ENCODE measurements at regions not wholly inside any gene's neighbourhood (a gene's known extent, or its start where the extent isn't known, plus 50 kb on each side); places are given as distances from the start of the nearest gene placed in this dataset.

DNA sequence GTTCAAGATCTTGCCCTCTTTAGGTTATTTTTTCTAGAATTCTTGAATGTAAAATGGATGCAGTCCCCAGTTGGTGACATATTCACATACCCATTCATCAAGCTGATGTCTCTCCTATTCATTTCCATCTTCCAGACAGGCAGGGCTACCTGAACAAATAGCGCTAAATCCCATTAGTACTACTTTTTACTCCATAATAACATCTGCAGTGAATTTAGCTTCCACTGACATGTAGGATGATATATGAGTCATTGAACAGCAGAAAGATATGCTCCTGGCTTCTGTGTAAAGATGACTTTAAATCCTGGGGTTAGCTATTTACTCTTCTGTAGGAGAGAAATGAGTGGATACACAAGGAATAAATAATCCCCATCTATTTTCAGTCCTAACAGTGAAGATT, 194.7 kb downstream of the RND3 start:
- Mint-ChIP-seq H3K9me3 (no peaks in the 10 kb centered on the region), H3K4me3 (no peak overlapping the region), H3K4me1 (ENCODE audit: low read depth) (no peaks in the 10 kb centered on the region), H3K27me3 (ENCODE audit: insufficient read depth) (no peaks in the 10 kb centered on the region), H3K36me3 (ENCODE audit: low read depth) (no peaks in the 10 kb centered on the region), H3K27ac (no peak overlapping the region)
- intact Hi-C loops (cut with micrococcal nuclease): no loop called here
- DNase-seq (ENCODE audit: low spot score): no peak

- Mint-ChIP-seq H3K9me3 (no peaks in the 10 kb centered on the region), H3K36me3 (ENCODE audit: low read depth) (no peaks in the 10 kb centered on the region), H3K4me3 (no peak overlapping the region), H3K27ac (no peak overlapping the region), H3K27me3 (ENCODE audit: insufficient read depth) (no peaks in the 10 kb centered on the region), H3K4me1 (ENCODE audit: low read depth) (no peaks in the 10 kb centered on the region)
- intact Hi-C loops (cut with micrococcal nuclease): no loop called here
- no peak for DNase-seq (ENCODE audit: low spot score)
These were observed 195.3 kb downstream of the RND3 start for GRCh38 chr2:150292192-150292591.

GRCh38 chr2:150286730-150287362, 200.6 kb downstream of the RND3 start:
- no peak for DNase-seq (ENCODE audit: low spot score)
- no peak overlapping the region for H3K27ac Mint-ChIP-seq
- intact Hi-C loops (cut with micrococcal nuclease): no loop called here
- H3K4me1 Mint-ChIP-seq (ENCODE audit: low read depth): no peaks in the 10 kb centered on the region
- no peaks in the 10 kb centered on the region for H3K36me3 Mint-ChIP-seq (ENCODE audit: low read depth)
- no peaks in the 10 kb centered on the region for H3K27me3 Mint-ChIP-seq (ENCODE audit: insufficient read depth)
- no peak overlapping the region for H3K4me3 Mint-ChIP-seq
- no peaks in the 10 kb centered on the region for H3K9me3 Mint-ChIP-seq

- no peak overlapping the region for H3K27ac Mint-ChIP-seq
- H3K27me3 Mint-ChIP-seq (ENCODE audit: insufficient read depth): no peaks in the 10 kb centered on the region
- DNase-seq (ENCODE audit: low spot score): no peak
- no peak overlapping the region for H3K4me3 Mint-ChIP-seq
- H3K36me3 Mint-ChIP-seq (ENCODE audit: low read depth): no peaks in the 10 kb centered on the region
- peaks cover 6% of the 10 kb centered on the region for H3K9me3 Mint-ChIP-seq
- H3K4me1 Mint-ChIP-seq (ENCODE audit: low read depth): no peaks in the 10 kb centered on the region
- intact Hi-C loops (cut with micrococcal nuclease): no loop called here
These were observed 203.4 kb downstream of the RND3 start for GRCh38 chr2:150284116-150284515.

DNA sequence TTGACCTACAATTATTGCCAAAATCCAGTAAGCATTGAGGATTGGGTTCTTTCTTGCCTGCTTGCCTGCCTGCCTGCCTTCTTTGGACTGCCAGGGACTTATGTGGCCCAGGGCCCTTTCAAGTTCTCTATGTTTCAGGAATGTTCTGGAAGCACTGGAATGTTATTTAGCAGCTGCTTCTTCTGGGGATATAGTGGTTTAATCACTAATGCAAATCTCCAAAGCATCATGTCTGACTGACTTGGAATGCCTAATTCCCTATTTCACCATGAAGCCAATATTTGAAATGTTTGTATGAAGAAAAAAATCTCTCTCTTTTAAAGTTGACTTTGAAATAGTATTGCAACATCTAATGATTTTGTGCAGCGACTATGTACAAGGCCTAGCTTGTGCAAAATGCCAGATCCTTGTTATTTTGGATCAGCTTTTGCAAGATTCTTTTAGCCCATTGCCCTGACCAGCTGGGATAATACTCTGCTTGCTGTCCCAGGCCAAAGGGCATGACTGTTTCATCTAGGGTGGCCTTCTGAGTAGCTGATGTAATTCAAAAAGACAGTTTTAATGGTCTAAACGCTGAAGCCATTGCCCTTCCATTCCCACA, 204.6 kb downstream of the RND3 start:
- Mint-ChIP-seq H3K9me3 (peaks cover 10% of the 10 kb centered on the region), H3K27ac (no peak overlapping the region), H3K4me3 (no peak overlapping the region), H3K27me3 (ENCODE audit: insufficient read depth) (no peaks in the 10 kb centered on the region), H3K36me3 (ENCODE audit: low read depth) (no peaks in the 10 kb centered on the region), H3K4me1 (ENCODE audit: low read depth) (no peaks in the 10 kb centered on the region)
- no peak for DNase-seq (ENCODE audit: low spot score)
- intact Hi-C loops (cut with micrococcal nuclease): no loop called here

DNA sequence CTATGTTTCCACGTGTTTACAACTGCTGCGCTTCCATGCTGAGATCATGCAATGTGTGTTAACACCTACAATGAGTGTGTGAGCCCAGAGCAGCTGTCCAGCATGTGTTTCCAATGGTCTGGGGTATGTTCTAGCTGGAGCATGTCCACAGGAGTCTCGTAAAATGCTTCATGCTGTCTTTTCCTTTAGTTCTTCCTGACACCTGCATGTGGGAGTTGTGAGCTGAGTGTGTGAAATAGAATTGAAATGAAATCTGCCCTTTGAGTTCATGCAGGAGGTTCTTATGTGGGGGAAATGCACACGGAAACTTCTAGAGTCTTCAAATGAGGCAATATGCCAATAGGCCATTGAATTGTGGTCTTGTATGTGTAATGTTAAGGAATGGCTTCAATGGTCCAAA, 205.1 kb downstream of the RND3 start:
- intact Hi-C loops (cut with micrococcal nuclease): no loop called here
- DNase-seq (ENCODE audit: low spot score): no peak
- Mint-ChIP-seq H3K4me1 (ENCODE audit: low read depth) (no peaks in the 10 kb centered on the region), H3K36me3 (ENCODE audit: low read depth) (no peaks in the 10 kb centered on the region), H3K27me3 (ENCODE audit: insufficient read depth) (no peaks in the 10 kb centered on the region), H3K4me3 (no peak overlapping the region), H3K9me3 (peaks cover 10% of the 10 kb centered on the region), H3K27ac (no peak overlapping the region)

GRCh38 chr2:150280231-150280630, 207.2 kb downstream of the RND3 start:
- no peak overlapping the region for H3K27ac Mint-ChIP-seq
- no peaks in the 10 kb centered on the region for H3K36me3 Mint-ChIP-seq (ENCODE audit: low read depth)
- DNase-seq (ENCODE audit: low spot score): no peak
- no peaks in the 10 kb centered on the region for H3K4me1 Mint-ChIP-seq (ENCODE audit: low read depth)
- no peak overlapping the region for H3K4me3 Mint-ChIP-seq
- no peaks in the 10 kb centered on the region for H3K27me3 Mint-ChIP-seq (ENCODE audit: insufficient read depth)
- intact Hi-C loops (cut with micrococcal nuclease): no loop called here
- H3K9me3 Mint-ChIP-seq: peaks cover 18% of the 10 kb centered on the region

GRCh38 chr2:150279686-150280085, 207.8 kb downstream of the RND3 start:
- intact Hi-C loops (cut with micrococcal nuclease): no loop called here
- Mint-ChIP-seq H3K36me3 (ENCODE audit: low read depth) (no peaks in the 10 kb centered on the region), H3K4me3 (no peak overlapping the region), H3K27me3 (ENCODE audit: insufficient read depth) (no peaks in the 10 kb centered on the region), H3K4me1 (ENCODE audit: low read depth) (no peaks in the 10 kb centered on the region), H3K9me3 (peaks cover 18% of the 10 kb centered on the region), H3K27ac (no peak overlapping the region)
- no peak for DNase-seq (ENCODE audit: low spot score)

GRCh38 chr2:150276737-150277136, 210.7 kb downstream of the RND3 start:
- DNase-seq (ENCODE audit: low spot score): no peak
- peaks cover 18% of the 10 kb centered on the region for H3K9me3 Mint-ChIP-seq
- H3K36me3 Mint-ChIP-seq (ENCODE audit: low read depth): no peaks in the 10 kb centered on the region
- no peaks in the 10 kb centered on the region for H3K4me1 Mint-ChIP-seq (ENCODE audit: low read depth)
- H3K27me3 Mint-ChIP-seq (ENCODE audit: insufficient read depth): no peaks in the 10 kb centered on the region
- no peak overlapping the region for H3K27ac Mint-ChIP-seq
- intact Hi-C loops (cut with micrococcal nuclease): no loop called here
- no peak overlapping the region for H3K4me3 Mint-ChIP-seq

DNA sequence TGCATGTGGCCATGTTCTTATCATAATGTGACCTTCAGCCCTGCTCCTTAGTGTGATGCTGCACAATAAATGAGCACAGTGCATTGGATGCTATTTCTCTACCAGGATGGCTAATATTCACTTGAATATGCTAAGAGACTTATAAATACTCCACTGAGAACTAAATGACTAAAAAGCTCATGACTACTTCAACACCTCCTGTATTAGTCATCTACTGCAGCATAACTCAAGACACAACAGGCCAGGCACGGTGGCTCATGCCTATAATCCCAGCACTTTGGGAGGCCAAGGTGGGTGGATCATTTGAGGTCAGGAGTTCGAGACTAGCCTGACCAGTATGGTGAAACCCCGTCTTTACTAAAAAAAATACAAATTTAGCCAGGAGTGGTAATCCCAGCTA, 213.4 kb downstream of the RND3 start:
- no peak for DNase-seq (ENCODE audit: low spot score)
- H3K9me3 Mint-ChIP-seq: peaks cover 12% of the 10 kb centered on the region
- no peaks in the 10 kb centered on the region for H3K36me3 Mint-ChIP-seq (ENCODE audit: low read depth)
- no peak overlapping the region for H3K4me3 Mint-ChIP-seq
- intact Hi-C loops (cut with micrococcal nuclease): no loop called here
- H3K27ac Mint-ChIP-seq: no peak overlapping the region
- H3K27me3 Mint-ChIP-seq (ENCODE audit: insufficient read depth): no peaks in the 10 kb centered on the region
- no peaks in the 10 kb centered on the region for H3K4me1 Mint-ChIP-seq (ENCODE audit: low read depth)

GRCh38 chr2:150271952-150272802, 215.3 kb downstream of the RND3 start:
- Mint-ChIP-seq H3K27me3 (ENCODE audit: insufficient read depth) (no peaks in the 10 kb centered on the region), H3K9me3 (peaks cover 7% of the 10 kb centered on the region), H3K36me3 (ENCODE audit: low read depth) (no peaks in the 10 kb centered on the region), H3K4me3 (no peak overlapping the region), H3K27ac (no peak overlapping the region), H3K4me1 (ENCODE audit: low read depth) (no peaks in the 10 kb centered on the region)
- no peak for DNase-seq (ENCODE audit: low spot score)
- intact Hi-C loops (cut with micrococcal nuclease): no loop called here

- no peaks in the 10 kb centered on the region for H3K9me3 Mint-ChIP-seq
- H3K36me3 Mint-ChIP-seq (ENCODE audit: low read depth): no peaks in the 10 kb centered on the region
- no peak for DNase-seq (ENCODE audit: low spot score)
- intact Hi-C loops (cut with micrococcal nuclease): no loop called here
- H3K4me1 Mint-ChIP-seq (ENCODE audit: low read depth): no peaks in the 10 kb centered on the region
- no peak overlapping the region for H3K4me3 Mint-ChIP-seq
- no peak overlapping the region for H3K27ac Mint-ChIP-seq
- H3K27me3 Mint-ChIP-seq (ENCODE audit: insufficient read depth): no peaks in the 10 kb centered on the region
These were observed 219.6 kb downstream of the RND3 start for GRCh38 chr2:150267651-150268415.

DNA sequence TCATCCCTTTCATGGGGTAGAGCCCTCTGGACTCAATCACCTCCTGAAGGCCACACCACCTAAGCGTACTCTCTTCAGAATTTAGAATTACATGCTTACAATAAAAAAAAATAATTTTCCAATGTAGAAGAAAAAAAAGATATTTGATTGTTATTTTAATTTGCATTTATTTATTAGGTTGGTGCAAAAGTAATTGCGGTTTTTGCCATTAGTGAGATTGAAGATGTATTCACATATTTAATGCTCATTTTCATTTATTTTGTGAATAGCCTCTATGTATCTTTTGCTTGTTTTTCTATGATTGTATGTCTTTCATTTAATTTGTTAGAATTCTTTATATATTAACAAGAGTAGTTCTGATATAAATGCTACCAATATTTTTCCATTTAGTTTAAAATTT, 220.5 kb downstream of the RND3 start:
- H3K27me3 Mint-ChIP-seq (ENCODE audit: insufficient read depth): no peaks in the 10 kb centered on the region
- no peak for DNase-seq (ENCODE audit: low spot score)
- no peaks in the 10 kb centered on the region for H3K4me1 Mint-ChIP-seq (ENCODE audit: low read depth)
- no peaks in the 10 kb centered on the region for H3K36me3 Mint-ChIP-seq (ENCODE audit: low read depth)
- intact Hi-C loops (cut with micrococcal nuclease): no loop called here
- H3K4me3 Mint-ChIP-seq: no peak overlapping the region
- H3K27ac Mint-ChIP-seq: no peak overlapping the region
- no peaks in the 10 kb centered on the region for H3K9me3 Mint-ChIP-seq

Data from activated T-helper 1 cell treated with anti-CD3 and anti-CD28 coated beads, Interleukin-12 subunit alpha, Interleukin-12 subunit beta, Interleukin-2, Interleukin-4 antibody, amounts not matched to agents 30 ng/mL and 10 ng/mL and 1 ng/mL, durations not matched to agents 14 hours and 24 hours and 36 hours (primary cell).